SK-N-SH (cell line): ENCODE measurements at regions not wholly inside any gene's neighbourhood (a gene's known extent, or its start where the extent isn't known, plus 50 kb on each side); places are given as distances from the start of the nearest gene placed in this dataset.

Source experiments
- CTCF ChIA-PET: fragments of 300-600, 350-600 bp; formaldehyde crosslinking; extraction: SDS; loops from one replicate; lab custom pipeline; 2021; lab: Yijun Ruan, JAX
- POLR2A ChIA-PET: fragments of 350-600 bp; sonication (Branson Sonifier 250); formaldehyde crosslinking; extraction: SDS; loops from one replicate; lab custom pipeline; 2020; ENCODE audit warnings: antibody characterized with exemption, inconsistent platforms; lab: Yijun Ruan, JAX
- DNase-seq: peaks from one replicate; pipeline ENCODE4 v3.0.0; 2012
- H2AFZ ChIP-seq: fragments of 200-600 bp; sonication (generic); 2 replicates; pipeline ENCODE4 v1.8.1; 2016; ENCODE audit warnings: antibody characterized with exemption, mild to moderate bottlenecking, low read depth
- H3F3A ChIP-seq: fragments of 200-600 bp; sonication (generic); replicated peaks from 2 replicates; pipeline ENCODE3; 2016; ENCODE audit warnings: antibody characterized with exemption, mild to moderate bottlenecking; ENCODE audit not compliant: insufficient read depth
- H3K27ac ChIP-seq, 2 experiments: fragments of 200-500 bp in 1 of 2; fragments of 200-600 bp in 1 of 2; sonication (Bioruptor generic) in 1 of 2; sonication (generic), shearing (Covaris generic) in 1 of 2; 2 replicates each; pipeline versions ENCODE4 v1.5.1 to v1.6.1; 2014 to 2016; ENCODE audit warnings: low read depth in 2 of 2, inconsistent platforms in 1 of 2, low read length in 1 of 2, mild to moderate bottlenecking in 1 of 2, mixed read lengths in 1 of 2
- H3K27me3 ChIP-seq: fragments of 200-600 bp; sonication (generic), shearing (Covaris generic); 2 replicates; pipeline ENCODE4 v1.6.1; 2016; ENCODE audit warnings: mixed run types; ENCODE audit not compliant: insufficient read depth
- H3K36me3 ChIP-seq, 2 experiments: fragments of 200-500 bp in 1 of 2; fragments of 200-600 bp in 1 of 2; sonication (Bioruptor generic) in 1 of 2; sonication (generic) in 1 of 2; replicated peaks in 1 of 2; 2 replicates each; pipeline versions ENCODE3 to v1.5.1; 2014 to 2016; ENCODE audit warnings: low read length in 1 of 2, mild to moderate bottlenecking in 1 of 2; ENCODE audit not compliant: insufficient read depth in 2 of 2, control insufficient read depth in 1 of 2
- H3K4me1 ChIP-seq, 2 experiments: fragments of 200-500 bp in 1 of 2; fragments of 200-600 bp in 1 of 2; sonication (Bioruptor generic) in 1 of 2; sonication (generic), shearing (Covaris generic) in 1 of 2; 2 replicates each; pipeline versions ENCODE4 v1.5.1 to v1.6.1; 2014 to 2016; ENCODE audit warnings: low read depth in 1 of 2, low read length in 1 of 2, mixed run types in 1 of 2; ENCODE audit not compliant: insufficient read depth in 2 of 2, control insufficient read depth in 1 of 2
- H3K4me2 ChIP-seq: fragments of 200-600 bp; sonication (generic), shearing (Covaris generic); 2 replicates; pipeline ENCODE4 v1.6.1; 2017; ENCODE audit warnings: mixed run types
- H3K4me3 ChIP-seq, 2 experiments: fragments of 200-500 bp in 1 of 2; fragments of 200-600 bp in 1 of 2; sonication (Bioruptor generic) in 1 of 2; sonication (generic), shearing (Covaris generic) in 1 of 2; 2 replicates each; pipeline versions ENCODE4 v1.5.1 to v1.8.1; 2014 to 2016; ENCODE audit warnings: low read depth in 2 of 2, inconsistent platforms in 1 of 2, low read length in 1 of 2, mild to moderate bottlenecking in 1 of 2, mixed read lengths in 1 of 2, moderate library complexity in 1 of 2
- H3K79me2 ChIP-seq: fragments of 200-600 bp; sonication (generic); 2 replicates; pipeline ENCODE4 v1.8.1; 2017; ENCODE audit warnings: mild to moderate bottlenecking; ENCODE audit not compliant: insufficient read depth
- H3K9ac ChIP-seq: fragments of 200-600 bp; sonication (generic); 2 replicates; pipeline ENCODE4 v1.6.1; 2017; ENCODE audit warnings: mixed run types
- H3K9me2 ChIP-seq: fragments of 200-600 bp; sonication (generic); 2 replicates; pipeline ENCODE4 v1.6.1; 2017; ENCODE audit warnings: mixed run types
- H3K9me3 ChIP-seq: fragments of 200-600 bp; sonication (generic); 2 replicates; pipeline ENCODE4 v1.6.1; 2017; ENCODE audit warnings: mixed run types, mild to moderate bottlenecking, moderate library complexity
- H4K20me1 ChIP-seq: fragments of 200-600 bp; sonication (generic); 2 replicates; pipeline ENCODE4 v1.6.1; 2017; ENCODE audit warnings: mild to moderate bottlenecking, mixed run types; ENCODE audit not compliant: insufficient read depth
- CHD2 ChIP-seq: fragments of 150-350 bp; IDR thresholded peaks from 2 replicates; pipeline ENCODE4 v1.6.1; 2018; ENCODE audit warnings: low read length; ENCODE audit not compliant: partially characterized antibody
- CTCF ChIP-seq: fragments of 200-600 bp; sonication (generic); IDR thresholded peaks from 2 replicates; pipeline ENCODE4 v1.6.1; 2017; ENCODE audit warnings: antibody characterized with exemption, mild to moderate bottlenecking, moderate library complexity
- EZH2phosphoT487 ChIP-seq: fragments of 200-600 bp; sonication (generic); IDR thresholded peaks from 2 replicates; pipeline ENCODE4 v1.6.1; 2017; ENCODE audit warnings: low read depth, mixed run types, mild to moderate bottlenecking, antibody characterized with exemption, moderate library complexity, borderline replicate concordance
- FOSL2 ChIP-seq: IDR thresholded peaks from 2 replicates; pipeline ENCODE4 v1.4.0; 2012; ENCODE audit warnings: low read depth, mild to moderate bottlenecking, moderate library complexity, borderline replicate concordance
- FOXJ3 ChIP-seq: sonication (generic); formaldehyde crosslinking; IDR thresholded peaks from 2 replicates; pipeline ENCODE4 v1.5.1; 2020; ENCODE audit warnings: mild to moderate bottlenecking, missing genetic modification reagents
- GABPA ChIP-seq: IDR thresholded peaks from 2 replicates; pipeline ENCODE4 v1.4.0; 2012; ENCODE audit warnings: low read depth, mild to moderate bottlenecking
- IRF3 ChIP-seq: fragments of 150-350 bp; IDR thresholded peaks from 2 replicates; pipeline ENCODE4 v1.6.1; 2016; ENCODE audit warnings: mild to moderate bottlenecking, low read depth, low read length
- JUND ChIP-seq: IDR thresholded peaks from 2 replicates; pipeline ENCODE4 v1.4.0; 2012
- MXI1 ChIP-seq: IDR thresholded peaks from 2 replicates; pipeline ENCODE4 v1.6.1; 2012; ENCODE audit warnings: mild to moderate bottlenecking, low read depth, low read length, improper control_type of control experiment
- NFIC ChIP-seq: IDR thresholded peaks from 2 replicates; pipeline ENCODE4 v1.4.0; 2012; ENCODE audit warnings: borderline replicate concordance
- NRF1 ChIP-seq: IDR thresholded peaks from 2 replicates; pipeline ENCODE4 v1.6.1; 2012; ENCODE audit warnings: low read depth, mild to moderate bottlenecking, low read length
- RAD21 ChIP-seq: IDR thresholded peaks from 2 replicates; pipeline ENCODE4 v1.6.1; 2012; ENCODE audit warnings: mild to moderate bottlenecking, low read length
- RCOR1 ChIP-seq: fragments of 150-350 bp; IDR thresholded peaks from 2 replicates; pipeline ENCODE4 v1.6.1; 2017; ENCODE audit warnings: antibody characterized with exemption, low read length
- REST ChIP-seq: IDR thresholded peaks from 2 replicates; pipeline ENCODE4 v1.6.1; 2012; ENCODE audit warnings: mild to moderate bottlenecking, low read depth, low read length, moderate library complexity
- SIN3A ChIP-seq: IDR thresholded peaks from 2 replicates; pipeline ENCODE4 v1.6.1; 2012; ENCODE audit warnings: low read depth, mild to moderate bottlenecking, low read length, moderate library complexity, borderline replicate concordance
- SMC3 ChIP-seq: IDR thresholded peaks from 2 replicates; pipeline ENCODE4 v1.6.1; 2012; ENCODE audit warnings: low read depth, low read length, improper control_type of control experiment
- TAF1 ChIP-seq: IDR thresholded peaks from 2 replicates; pipeline ENCODE4 v1.6.1; 2012; ENCODE audit warnings: low read depth, mild to moderate bottlenecking, low read length, moderate library complexity, borderline replicate concordance
- USF1 ChIP-seq: IDR thresholded peaks from 2 replicates; pipeline ENCODE4 v1.4.0; 2012; ENCODE audit warnings: low read depth, borderline replicate concordance
- YY1 ChIP-seq: IDR thresholded peaks from 2 replicates; pipeline ENCODE4 v1.4.0; 2012; ENCODE audit warnings: low read depth, mild to moderate bottlenecking
- ZBTB33 ChIP-seq: IDR thresholded peaks from 2 replicates; pipeline ENCODE4 v1.4.0; 2012; ENCODE audit warnings: low read depth, borderline replicate concordance
- WGBS: methylation state at CpG from one replicate; pipeline ENCODE4 v1.1.6; 2017; ENCODE audit warnings: low lambda C conversion rate; 5-methylcytosine and 5-hydroxymethylcytosine counted together

- WGBS = 81% methylated on average over 2 of the region's 2 CpGs
- POLR2A ChIA-PET = no interaction called here
- DNase-seq = no peak
- H3K79me2 ChIP-seq = no peaks in the 10 kb centered on the region
- no peak overlapping the region for H3K27ac ChIP-seq
- no peak overlapping the region for H3K4me3 ChIP-seq
- no peaks in the 10 kb centered on the region for H3F3A ChIP-seq
- no peaks in the 10 kb centered on the region for H4K20me1 ChIP-seq
- no peaks in the 10 kb centered on the region for H3K9me2 ChIP-seq
- no peak overlapping the region for H3K4me2 ChIP-seq
- H3K36me3 ChIP-seq = no peaks in the 10 kb centered on the region
- H3K9ac ChIP-seq = no peak overlapping the region
- TF ChIP-seq REST (no peak), NFIC (no peak), SMC3 (no peak), MXI1 (no peak), RAD21 (no peak), CTCF (no peak), ZBTB33 (no peak), CHD2 (no peak), JUND (no peak), FOXJ3 (CRISPR knock-in tag) (no peak), YY1 (no peak), IRF3 (no peak), NRF1 (no peak), USF1 (no peak), GABPA (no peak), TAF1 (no peak), RCOR1 (no peak), FOSL2 (no peak), EZH2phosphoT487 (no peak), SIN3A (no peak)
- TF ChIP-seq, all 33 proteins: peak for 0
- CTCF ChIA-PET = no interaction called here
- Histone ChIP-seq H3K27me3 (no peaks in the 10 kb centered on the region; the same call in 1 of the 2 replicates), H3K4me1 (no peaks in the 10 kb centered on the region), H2AFZ (no peak overlapping the region), H3K9me3 (no peaks in the 10 kb centered on the region)
Measured at GRCh38 chr2:173755798-173756197, 209.4 kb downstream of the SP3 start.
